Fibroblast of lung (primary cell): ENCODE measurements at regions not wholly inside any gene's neighbourhood (a gene's known extent, or its start where the extent isn't known, plus 50 kb on each side); places are given as distances from the start of the nearest gene placed in this dataset.

Experiments
- DNase-seq, 2 donors: peaks; one replicate each; pipeline versions ENCODE4 v3.0.0 to v3.0.0-alpha.2; 2010; ENCODE audit warnings: low read depth in 2 of 2
- H2AFZ ChIP-seq: 2 replicates; pipeline ENCODE4 v1.5.1; 2012; ENCODE audit warnings: low read length, control low read depth, inconsistent platforms
- H3K27ac ChIP-seq: 2 replicates; pipeline ENCODE4 v1.5.1; 2011; ENCODE audit warnings: low read length, control low read depth; ENCODE audit not compliant: insufficient read depth
- H3K27me3 ChIP-seq: 2 replicates; pipeline ENCODE4 v1.5.1; 2011; ENCODE audit warnings: mild to moderate bottlenecking, low read length; ENCODE audit not compliant: control insufficient read depth, insufficient read depth
- H3K36me3 ChIP-seq: 2 replicates; pipeline ENCODE4 v1.5.1; 2011; ENCODE audit warnings: low read length; ENCODE audit not compliant: control insufficient read depth, insufficient read depth
- H3K4me1 ChIP-seq: 2 replicates; pipeline ENCODE4 v1.5.1; 2011; ENCODE audit warnings: low read length; ENCODE audit not compliant: control insufficient read depth, insufficient read depth; ENCODE audit errors: extremely low read depth
- H3K4me2 ChIP-seq: 2 replicates; pipeline ENCODE4 v1.5.1; 2011; ENCODE audit warnings: low read length, control low read depth; ENCODE audit not compliant: insufficient read depth; ENCODE audit errors: extremely low read depth
- H3K4me3 ChIP-seq, 4 experiments: fragments of 200-600 bp in 1 of 4; sonication (generic) in 1 of 4; replicated peaks in 1 of 4; 2 replicates each; pipeline ENCODE4 v1.5.1; 2011 to 2016; ENCODE audit warnings: low read length in 4 of 4, low read depth in 3 of 4, mild to moderate bottlenecking in 3 of 4, control low read depth in 2 of 4, inconsistent platforms in 1 of 4, mixed read lengths in 1 of 4; ENCODE audit not compliant: insufficient read depth in 1 of 4; ENCODE audit errors: control extremely low read depth in 1 of 4
- H3K79me2 ChIP-seq: 2 replicates; pipeline ENCODE4 v1.5.1; 2012; ENCODE audit warnings: mild to moderate bottlenecking, low read length, inconsistent platforms; ENCODE audit not compliant: control insufficient read depth, insufficient read depth
- H3K9ac ChIP-seq: 2 replicates; pipeline ENCODE4 v1.5.1; 2011; ENCODE audit warnings: mild to moderate bottlenecking, low read length, control low read depth; ENCODE audit not compliant: insufficient read depth
- H3K9me3 ChIP-seq: 2 replicates; pipeline ENCODE4 v1.5.1; 2012; ENCODE audit warnings: low read depth, low read length; ENCODE audit not compliant: control insufficient read depth, insufficient read depth
- H4K20me1 ChIP-seq: 2 replicates; pipeline ENCODE4 v1.5.1; 2011; ENCODE audit warnings: low read length; ENCODE audit not compliant: control insufficient read depth, insufficient read depth; ENCODE audit errors: extremely low read depth
- EZH2 ChIP-seq: IDR thresholded peaks from 2 replicates; pipeline ENCODE4 v1.5.1; 2012; ENCODE audit warnings: low read length, control low read depth, mild to moderate bottlenecking; ENCODE audit errors: missing control alignments
- TF ChIP-seq, protein P1 (sequence below), 2 donors: IDR thresholded peaks in 1 of 2; conservative IDR thresholded peaks in 1 of 2; 1 replicate in 1 of 2; 2 replicates in 1 of 2; pipeline ENCODE4 v1.5.1; 2011 to 2012; ENCODE audit warnings: low read length in 2 of 2, control low read depth in 1 of 2, inconsistent platforms in 1 of 2, low read depth in 1 of 2, mild to moderate bottlenecking in 1 of 2

DNA sequence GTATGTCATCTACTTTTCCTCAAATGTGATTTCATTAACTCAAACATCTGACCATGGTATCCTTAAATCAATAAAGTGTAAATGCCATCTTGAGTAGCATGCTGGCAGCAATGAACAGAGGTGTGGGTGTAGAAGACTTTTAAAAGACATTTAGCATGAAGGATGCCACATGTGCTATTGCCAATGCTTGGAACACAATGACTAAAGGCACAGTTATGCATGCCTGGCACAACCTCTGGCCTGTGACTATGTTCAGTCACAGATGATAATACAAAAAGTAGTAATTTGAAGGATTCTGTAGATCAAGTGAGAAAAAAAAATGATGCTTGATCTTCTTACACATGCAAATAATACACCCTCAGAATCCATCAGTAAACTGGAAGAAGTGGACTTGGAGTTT, 938.9 kb upstream of the ADGRL4 start:
- H3K27me3 ChIP-seq: no peaks in the 10 kb centered on the region

DNA sequence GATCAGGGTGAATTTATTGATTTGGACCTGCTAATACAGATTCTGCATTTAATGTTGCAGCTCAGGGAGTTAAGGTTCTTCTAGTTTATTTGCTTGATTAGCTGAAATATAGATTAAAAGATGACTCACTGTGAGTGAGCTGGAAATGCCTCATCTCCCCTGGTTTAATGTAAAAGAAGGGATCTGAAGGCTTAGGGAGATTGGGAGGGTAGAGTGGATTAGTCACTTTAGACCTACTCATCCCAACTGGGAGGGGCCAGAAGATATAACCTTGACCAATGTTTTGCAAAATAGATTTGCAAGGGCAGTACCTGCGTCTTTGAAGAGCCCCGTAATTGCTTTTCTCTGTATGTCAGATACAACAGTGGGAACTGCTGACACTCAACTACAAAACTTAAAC, 922.8 kb upstream of the ADGRL4 start:
- no peaks in the 10 kb centered on the region for H3K36me3 ChIP-seq
- no peak overlapping the region for H3K4me2 ChIP-seq
- H4K20me1 ChIP-seq: no peaks in the 10 kb centered on the region
- no peak overlapping the region for H3K9ac ChIP-seq
- H3K27me3 ChIP-seq: no peaks in the 10 kb centered on the region
- peak; percentile 8 to 14 for DNase-seq
- H2AFZ ChIP-seq: no peak overlapping the region
- H3K4me3 ChIP-seq: no peak overlapping the region
- no peaks in the 10 kb centered on the region for H3K4me1 ChIP-seq
- H3K79me2 ChIP-seq: no peaks in the 10 kb centered on the region
- H3K27ac ChIP-seq: no peak overlapping the region
- no peak for TF ChIP-seq EZH2
- TF ChIP-seq, protein P1, sequence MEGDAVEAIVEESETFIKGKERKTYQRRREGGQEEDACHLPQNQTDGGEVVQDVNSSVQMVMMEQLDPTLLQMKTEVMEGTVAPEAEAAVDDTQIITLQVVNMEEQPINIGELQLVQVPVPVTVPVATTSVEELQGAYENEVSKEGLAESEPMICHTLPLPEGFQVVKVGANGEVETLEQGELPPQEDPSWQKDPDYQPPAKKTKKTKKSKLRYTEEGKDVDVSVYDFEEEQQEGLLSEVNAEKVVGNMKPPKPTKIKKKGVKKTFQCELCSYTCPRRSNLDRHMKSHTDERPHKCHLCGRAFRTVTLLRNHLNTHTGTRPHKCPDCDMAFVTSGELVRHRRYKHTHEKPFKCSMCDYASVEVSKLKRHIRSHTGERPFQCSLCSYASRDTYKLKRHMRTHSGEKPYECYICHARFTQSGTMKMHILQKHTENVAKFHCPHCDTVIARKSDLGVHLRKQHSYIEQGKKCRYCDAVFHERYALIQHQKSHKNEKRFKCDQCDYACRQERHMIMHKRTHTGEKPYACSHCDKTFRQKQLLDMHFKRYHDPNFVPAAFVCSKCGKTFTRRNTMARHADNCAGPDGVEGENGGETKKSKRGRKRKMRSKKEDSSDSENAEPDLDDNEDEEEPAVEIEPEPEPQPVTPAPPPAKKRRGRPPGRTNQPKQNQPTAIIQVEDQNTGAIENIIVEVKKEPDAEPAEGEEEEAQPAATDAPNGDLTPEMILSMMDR (conservative IDR thresholded peaks at IDR 0.05 in 1 of 2, IDR thresholded peaks at IDR 0.05 in 1 of 2; ENCODE audit: low read depth in 1 of 2, low read length in 2 of 2): no peak
- H3K9me3 ChIP-seq: no peaks in the 10 kb centered on the region

More for the DNA sequence above, 938.9 kb upstream of the ADGRL4 start:
- Histone ChIP-seq H3K9ac (no peak overlapping the region), H3K79me2 (no peaks in the 10 kb centered on the region), H3K9me3 (no peaks in the 10 kb centered on the region), H3K4me3 (no peak overlapping the region), H3K27ac (no peak overlapping the region), H3K4me2 (no peak overlapping the region), H2AFZ (no peak overlapping the region), H3K4me1 (no peaks in the 10 kb centered on the region), H3K36me3 (no peaks in the 10 kb centered on the region), H4K20me1 (no peaks in the 10 kb centered on the region)
- no peak for TF ChIP-seq EZH2
- TF ChIP-seq, protein P1 (conservative IDR thresholded peaks at IDR 0.05 in 1 of 2, IDR thresholded peaks at IDR 0.05 in 1 of 2; ENCODE audit: low read depth in 1 of 2, low read length in 2 of 2): no peak
- no peak for DNase-seq

DNA sequence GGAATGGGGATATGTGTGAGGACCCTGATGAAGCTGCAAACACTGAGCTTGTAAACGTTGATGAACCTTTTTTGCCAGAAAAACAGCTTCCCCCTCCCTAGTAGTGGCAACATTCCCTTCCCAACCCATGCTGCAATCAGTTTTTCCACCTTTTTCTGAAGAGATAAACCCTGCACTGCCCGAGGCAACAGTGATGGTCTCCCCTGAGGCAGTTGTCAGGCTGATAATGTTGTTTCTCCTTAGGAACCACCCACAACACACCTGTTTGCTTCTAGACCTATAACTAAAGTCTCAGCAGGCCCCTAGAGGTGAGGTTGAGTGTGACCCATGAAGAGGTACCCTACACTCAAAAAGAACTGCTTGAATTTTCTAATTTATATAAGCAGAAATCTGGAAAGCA, 922.4 kb upstream of the ADGRL4 start:
- Histone ChIP-seq H3K36me3 (no peaks in the 10 kb centered on the region), H3K4me3 (no peak overlapping the region), H3K27ac (no peak overlapping the region), H3K9ac (no peak overlapping the region), H2AFZ (no peak overlapping the region), H3K9me3 (no peaks in the 10 kb centered on the region), H3K79me2 (no peaks in the 10 kb centered on the region), H3K4me1 (no peaks in the 10 kb centered on the region), H3K4me2 (no peak overlapping the region), H4K20me1 (no peaks in the 10 kb centered on the region), H3K27me3 (no peaks in the 10 kb centered on the region)
- TF ChIP-seq, protein P1 (conservative IDR thresholded peaks at IDR 0.05 in 1 of 2, IDR thresholded peaks at IDR 0.05 in 1 of 2; ENCODE audit: low read depth in 1 of 2, low read length in 2 of 2): no peak
- no peak for TF ChIP-seq EZH2
- DNase-seq: no peak
